ENCODE measurements at regions not wholly inside any gene's neighbourhood (a gene's known extent, or its start where the extent isn't known, plus 50 kb on each side); places are given as distances from the start of the nearest gene placed in this dataset.

DNA sequence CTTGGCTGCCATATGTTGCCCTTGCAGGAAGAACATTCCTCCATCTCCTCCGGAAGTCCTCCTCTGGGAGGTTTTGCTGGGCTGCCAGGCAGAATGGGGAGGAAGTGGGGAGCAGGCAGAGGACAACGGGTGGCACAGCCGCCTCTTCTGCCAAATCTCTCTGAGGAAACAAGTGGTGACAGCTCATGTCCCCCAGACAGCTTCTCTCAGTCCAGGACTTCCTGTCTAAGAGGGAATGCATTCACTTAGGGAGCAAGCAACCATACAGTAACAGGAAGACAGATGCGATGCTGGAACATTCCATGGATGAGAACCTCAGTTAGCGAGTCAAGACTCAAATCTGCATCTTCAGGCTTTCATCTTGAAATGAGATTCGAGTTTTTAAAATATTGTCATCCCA is 701.0 kb downstream of the SEMA5A start:
- Histone ChIP-seq H3K27ac (ENCODE audit: low read depth, low read length) (no peak overlapping the region), H3K36me3 (ENCODE audit: insufficient read depth, low read length) (no peaks in the 10 kb centered on the region), H3K4me3 (ENCODE audit: low read length in 2 of 2) (no peak overlapping the region), H3K4me1 (ENCODE audit: insufficient read depth, low read length) (no peaks in the 10 kb centered on the region), H3K27me3 (ENCODE audit: insufficient read depth, low read length) (no peaks in the 10 kb centered on the region), H3K9me3 (ENCODE audit: control insufficient read depth in 1 of 2, low read length in 2 of 2) (no peaks in the 10 kb centered on the region)
- H3K27ac Mint-ChIP-seq, result no peak overlapping the region
- no peak for DNase-seq
- no peaks in the 10 kb centered on the region for H3K36me3 Mint-ChIP-seq
- H3K4me1 Mint-ChIP-seq, result no peaks in the 10 kb centered on the region
- H3K9me3 Mint-ChIP-seq, result peaks cover 0 to 20% (median 8%) of the 10 kb centered on the region in 8 donors
- no peaks in the 10 kb centered on the region for H3K27me3 Mint-ChIP-seq
- H3K4me3 Mint-ChIP-seq, result no peak overlapping the region
- ChIA-PET CTCF (ENCODE audit: partially characterized antibody) (no interaction called here), POLR2A (ENCODE audit: partially characterized antibody) (no interaction called here)
- intact Hi-C loops (cut with micrococcal nuclease), result no loop called here

- POLR2A ChIA-PET (ENCODE audit: partially characterized antibody), result no interaction called here
- intact Hi-C loops (cut with micrococcal nuclease), result no loop called here
- Mint-ChIP-seq H3K36me3 (no peaks in the 10 kb centered on the region), H3K4me3 (no peak overlapping the region), H3K27ac (no peak overlapping the region), H3K4me1 (no peaks in the 10 kb centered on the region), H3K9me3 (peaks cover 0 to 22% (median 7%) of the 10 kb centered on the region in 8 donors), H3K27me3 (no peaks in the 10 kb centered on the region)
- CTCF ChIA-PET (ENCODE audit: partially characterized antibody), result no interaction called here
- DNase-seq, result no peak
- Histone ChIP-seq H3K9me3 (ENCODE audit: control insufficient read depth in 1 of 2, low read length in 2 of 2) (no peaks in the 10 kb centered on the region), H3K4me3 (ENCODE audit: low read length in 2 of 2) (no peak overlapping the region), H3K27ac (ENCODE audit: low read depth, low read length) (no peak overlapping the region), H3K4me1 (ENCODE audit: insufficient read depth, low read length) (no peaks in the 10 kb centered on the region), H3K36me3 (ENCODE audit: insufficient read depth, low read length) (no peaks in the 10 kb centered on the region), H3K27me3 (ENCODE audit: insufficient read depth, low read length) (no peaks in the 10 kb centered on the region)
Measured at GRCh38 chr5:8845296-8845695, 700.6 kb downstream of the SEMA5A start.

- no peaks in the 10 kb centered on the region for H3K4me1 ChIP-seq (ENCODE audit: insufficient read depth, low read length)
- Mint-ChIP-seq H3K27ac (no peak overlapping the region), H3K27me3 (no peaks in the 10 kb centered on the region), H3K4me3 (peak overlapping the region in 1 of 8 donors; percentile 3), H3K9me3 (peaks cover 0 to 14% (median 6%) of the 10 kb centered on the region in 8 donors), H3K36me3 (no peaks in the 10 kb centered on the region), H3K4me1 (no peaks in the 10 kb centered on the region)
- H3K9me3 ChIP-seq (ENCODE audit: control insufficient read depth in 1 of 2, low read length in 2 of 2), result no peaks in the 10 kb centered on the region
- no peaks in the 10 kb centered on the region for H3K36me3 ChIP-seq (ENCODE audit: insufficient read depth, low read length)
- no peak overlapping the region for H3K4me3 ChIP-seq (ENCODE audit: low read length in 2 of 2)
- ChIA-PET POLR2A (ENCODE audit: partially characterized antibody) (no interaction called here), CTCF (ENCODE audit: partially characterized antibody) (no interaction called here)
- no peak for DNase-seq
- no peaks in the 10 kb centered on the region for H3K27me3 ChIP-seq (ENCODE audit: insufficient read depth, low read length)
- no peak overlapping the region for H3K27ac ChIP-seq (ENCODE audit: low read depth, low read length)
- intact Hi-C loops (cut with micrococcal nuclease), result no loop called here
Measured at GRCh38 chr5:8848366-8848765, 697.5 kb downstream of the SEMA5A start.

DNA sequence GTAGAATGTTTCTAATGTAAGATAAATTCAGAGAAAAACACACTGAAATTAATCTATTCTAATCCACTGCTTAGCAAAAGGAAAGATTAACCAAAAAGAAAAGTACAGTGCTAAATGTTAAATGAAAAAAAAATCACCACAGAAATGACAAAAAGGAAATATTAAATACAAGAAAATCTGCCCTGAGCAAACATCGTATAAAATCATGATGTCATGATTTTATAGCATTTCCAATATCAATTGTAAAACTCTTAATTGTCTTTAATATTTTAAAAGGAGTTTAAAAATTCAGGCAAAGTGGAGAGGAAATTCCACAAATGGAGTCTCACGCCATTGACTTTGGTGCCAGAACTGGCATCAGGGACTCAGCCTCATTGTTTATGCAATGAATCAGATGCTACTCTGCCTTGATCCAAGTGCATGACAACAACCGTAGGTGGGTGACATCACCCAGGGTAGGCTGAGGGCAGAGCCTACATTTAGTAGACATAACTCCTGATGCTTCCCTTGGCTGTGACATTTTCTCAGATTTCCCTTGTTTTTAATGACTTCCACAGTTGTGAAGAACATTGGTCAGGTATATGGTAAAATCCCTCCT is 696.8 kb downstream of the SEMA5A start:
- H3K36me3 ChIP-seq (ENCODE audit: insufficient read depth, low read length), result no peaks in the 10 kb centered on the region
- H3K4me3 ChIP-seq (ENCODE audit: low read length in 2 of 2), result no peak overlapping the region
- Mint-ChIP-seq H3K36me3 (no peaks in the 10 kb centered on the region), H3K9me3 (peaks cover 0 to 14% (median 7%) of the 10 kb centered on the region in 8 donors), H3K4me3 (no peak overlapping the region), H3K27me3 (no peaks in the 10 kb centered on the region), H3K4me1 (no peaks in the 10 kb centered on the region), H3K27ac (no peak overlapping the region)
- no peaks in the 10 kb centered on the region for H3K27me3 ChIP-seq (ENCODE audit: insufficient read depth, low read length)
- H3K9me3 ChIP-seq (ENCODE audit: control insufficient read depth in 1 of 2, low read length in 2 of 2), result no peaks in the 10 kb centered on the region
- ChIA-PET CTCF (ENCODE audit: partially characterized antibody) (no interaction called here), POLR2A (ENCODE audit: partially characterized antibody) (no interaction called here)
- intact Hi-C loops (cut with micrococcal nuclease), result no loop called here
- H3K4me1 ChIP-seq (ENCODE audit: insufficient read depth, low read length), result no peaks in the 10 kb centered on the region
- no peak overlapping the region for H3K27ac ChIP-seq (ENCODE audit: low read depth, low read length)
- no peak for DNase-seq

DNA sequence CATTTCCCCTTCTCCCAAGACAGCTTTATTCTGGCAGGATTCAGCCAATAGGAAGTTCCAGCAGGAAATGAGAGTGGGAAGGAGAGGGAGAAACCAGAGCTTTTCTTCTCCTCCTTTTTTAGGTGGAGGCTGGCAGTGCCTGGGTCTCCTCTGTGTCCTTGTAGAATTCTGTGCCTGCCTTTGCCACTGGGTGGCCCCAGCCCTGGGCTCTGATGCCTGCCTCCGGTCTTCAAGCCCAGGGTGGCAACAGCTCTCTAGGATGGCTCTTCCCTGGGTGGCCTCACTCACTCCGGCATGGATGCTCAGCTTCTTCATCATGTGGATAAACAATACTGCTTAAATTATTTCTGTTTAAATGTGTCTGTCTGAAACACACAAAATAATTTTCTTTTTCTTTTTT is 694.8 kb downstream of the SEMA5A start:
- Histone ChIP-seq H3K36me3 (ENCODE audit: insufficient read depth, low read length) (no peaks in the 10 kb centered on the region), H3K27me3 (ENCODE audit: insufficient read depth, low read length) (no peaks in the 10 kb centered on the region), H3K4me3 (ENCODE audit: low read length in 2 of 2) (no peak overlapping the region), H3K9me3 (ENCODE audit: control insufficient read depth in 1 of 2, low read length in 2 of 2) (no peaks in the 10 kb centered on the region), H3K27ac (ENCODE audit: low read depth, low read length) (no peak overlapping the region), H3K4me1 (ENCODE audit: insufficient read depth, low read length) (no peaks in the 10 kb centered on the region)
- POLR2A ChIA-PET (ENCODE audit: partially characterized antibody), result no interaction called here
- CTCF ChIA-PET (ENCODE audit: partially characterized antibody), result no interaction called here
- no peaks in the 10 kb centered on the region for H3K27me3 Mint-ChIP-seq
- H3K27ac Mint-ChIP-seq, result no peak overlapping the region
- no peaks in the 10 kb centered on the region for H3K36me3 Mint-ChIP-seq
- H3K4me1 Mint-ChIP-seq, result no peaks in the 10 kb centered on the region
- no peak for DNase-seq
- intact Hi-C loops (cut with micrococcal nuclease), result no loop called here
- peak overlapping the region in 1 of 8 donors; percentile 16 for H3K4me3 Mint-ChIP-seq
- peaks cover 0 to 14% (median 6%) of the 10 kb centered on the region in 8 donors for H3K9me3 Mint-ChIP-seq

DNA sequence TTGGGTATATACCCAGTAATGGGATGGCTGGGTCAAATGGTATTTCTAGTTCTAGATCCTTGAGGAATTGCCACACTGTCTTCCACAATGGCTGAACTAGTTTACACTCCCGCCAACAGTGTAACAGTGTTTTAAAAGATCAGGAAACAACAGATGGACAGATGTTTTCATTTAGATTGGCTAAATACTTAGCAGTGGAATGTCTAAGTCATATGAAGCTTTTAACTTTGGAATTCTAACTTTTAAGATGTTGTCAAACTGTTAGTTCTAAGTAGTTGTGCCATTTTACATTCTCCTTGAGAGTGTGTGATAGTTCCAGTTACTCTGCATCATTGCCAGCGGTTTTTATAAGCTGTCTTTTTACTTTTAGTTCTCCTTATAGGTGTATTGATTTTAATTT is 688.8 kb downstream of the SEMA5A start:
- H3K9me3 Mint-ChIP-seq, result peaks cover 0 to 18% (median 3%) of the 10 kb centered on the region in 8 donors
- Histone ChIP-seq H3K4me1 (ENCODE audit: insufficient read depth, low read length) (no peaks in the 10 kb centered on the region), H3K36me3 (ENCODE audit: insufficient read depth, low read length) (no peaks in the 10 kb centered on the region), H3K27me3 (ENCODE audit: insufficient read depth, low read length) (no peaks in the 10 kb centered on the region), H3K27ac (ENCODE audit: low read depth, low read length) (no peak overlapping the region), H3K9me3 (ENCODE audit: control insufficient read depth in 1 of 2, low read length in 2 of 2) (no peaks in the 10 kb centered on the region), H3K4me3 (ENCODE audit: low read length in 2 of 2) (no peak overlapping the region)
- intact Hi-C loops (cut with micrococcal nuclease), result no loop called here
- POLR2A ChIA-PET (ENCODE audit: partially characterized antibody), result no interaction called here
- no peak overlapping the region for H3K27ac Mint-ChIP-seq
- H3K4me1 Mint-ChIP-seq, result no peaks in the 10 kb centered on the region
- no peaks in the 10 kb centered on the region for H3K36me3 Mint-ChIP-seq
- no peak for DNase-seq
- CTCF ChIA-PET (ENCODE audit: partially characterized antibody), result no interaction called here
- H3K27me3 Mint-ChIP-seq, result no peaks in the 10 kb centered on the region
- no peak overlapping the region for H3K4me3 Mint-ChIP-seq

DNA sequence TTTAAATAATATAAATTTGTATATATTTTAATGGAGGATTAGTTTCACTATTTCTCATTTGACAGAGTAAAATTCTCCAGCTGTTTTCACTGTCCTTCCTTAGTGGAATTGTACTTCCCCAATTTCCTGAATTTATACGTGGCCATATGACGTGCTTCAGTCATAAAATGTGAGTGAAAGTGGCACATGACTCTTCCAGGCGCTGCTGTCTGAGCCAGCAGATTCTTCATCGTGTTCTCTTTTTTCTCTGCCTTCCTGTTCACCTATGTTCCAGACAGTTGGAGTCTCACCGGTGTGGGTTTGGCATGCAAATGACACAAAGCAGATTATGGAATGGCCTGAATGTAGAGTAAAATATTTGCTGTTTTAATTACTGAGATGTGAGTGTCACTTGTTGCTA is 684.1 kb downstream of the SEMA5A start:
- H3K27ac ChIP-seq (ENCODE audit: low read depth, low read length), result no peak overlapping the region
- H3K27me3 Mint-ChIP-seq, result no peaks in the 10 kb centered on the region
- H3K27ac Mint-ChIP-seq, result no peak overlapping the region
- ChIA-PET POLR2A (ENCODE audit: partially characterized antibody) (no interaction called here), CTCF (ENCODE audit: partially characterized antibody) (no interaction called here)
- no peak overlapping the region for H3K4me3 Mint-ChIP-seq
- H3K4me1 Mint-ChIP-seq, result no peaks in the 10 kb centered on the region
- intact Hi-C loops (cut with micrococcal nuclease), result no loop called here
- H3K9me3 ChIP-seq (ENCODE audit: control insufficient read depth in 1 of 2, low read length in 2 of 2), result no peaks in the 10 kb centered on the region
- H3K36me3 ChIP-seq (ENCODE audit: insufficient read depth, low read length), result no peaks in the 10 kb centered on the region
- DNase-seq, result no peak
- no peaks in the 10 kb centered on the region for H3K27me3 ChIP-seq (ENCODE audit: insufficient read depth, low read length)
- peaks cover 0 to 5% (median 3%) of the 10 kb centered on the region in 8 donors for H3K9me3 Mint-ChIP-seq
- no peaks in the 10 kb centered on the region for H3K4me1 ChIP-seq (ENCODE audit: insufficient read depth, low read length)
- H3K36me3 Mint-ChIP-seq, result no peaks in the 10 kb centered on the region
- H3K4me3 ChIP-seq (ENCODE audit: low read length in 2 of 2), result no peak overlapping the region

- no peaks in the 10 kb centered on the region for H3K9me3 ChIP-seq (ENCODE audit: control insufficient read depth in 1 of 2, low read length in 2 of 2)
- H3K27ac ChIP-seq (ENCODE audit: low read depth, low read length), result no peak overlapping the region
- H3K4me1 ChIP-seq (ENCODE audit: insufficient read depth, low read length), result no peaks in the 10 kb centered on the region
- no peak for DNase-seq
- H3K4me3 ChIP-seq (ENCODE audit: low read length in 2 of 2), result no peak overlapping the region
- no peaks in the 10 kb centered on the region for H3K4me1 Mint-ChIP-seq
- no peaks in the 10 kb centered on the region for H3K27me3 Mint-ChIP-seq
- no peak overlapping the region for H3K27ac Mint-ChIP-seq
- H3K36me3 ChIP-seq (ENCODE audit: insufficient read depth, low read length), result no peaks in the 10 kb centered on the region
- H3K4me3 Mint-ChIP-seq, result no peak overlapping the region
- ChIA-PET CTCF (ENCODE audit: partially characterized antibody) (no interaction called here), POLR2A (ENCODE audit: partially characterized antibody) (no interaction called here)
- peaks cover 0 to 8% (median 2%) of the 10 kb centered on the region in 8 donors for H3K9me3 Mint-ChIP-seq
- intact Hi-C loops (cut with micrococcal nuclease), result no loop called here
- H3K27me3 ChIP-seq (ENCODE audit: insufficient read depth, low read length), result no peaks in the 10 kb centered on the region
- no peaks in the 10 kb centered on the region for H3K36me3 Mint-ChIP-seq
Measured at GRCh38 chr5:8864053-8864452, 681.8 kb downstream of the SEMA5A start.

All from CD4-positive, alpha-beta memory T cell (primary cell).